Esophagus muscularis mucosa (tissue), 3 donors: ENCODE measurements at regions not wholly inside any gene's neighbourhood (a gene's known extent, or its start where the extent isn't known, plus 50 kb on each side); places are given as distances from the start of the nearest gene placed in this dataset.

Source experiments
- POLR2A ChIP-seq: fragments of 450-650 bp; IDR thresholded peaks from one replicate; pipeline ENCODE4 v1.6.1; 2017; ENCODE audit warnings: antibody characterized with exemption, moderate library complexity, mild to moderate bottlenecking, low read depth
- TF ChIP-seq, protein P1 (sequence below), 3 experiments: fragments of 200-600 bp in 2 of 3; fragments of 450-650 bp in 1 of 3; sonication (generic) in 2 of 3; IDR thresholded peaks; one replicate each; pipeline ENCODE4 v1.5.1; 2017 to 2019; ENCODE audit warnings: antibody characterized with exemption in 3 of 3, mild to moderate bottlenecking in 2 of 3, moderate library complexity in 1 of 3

DNA sequence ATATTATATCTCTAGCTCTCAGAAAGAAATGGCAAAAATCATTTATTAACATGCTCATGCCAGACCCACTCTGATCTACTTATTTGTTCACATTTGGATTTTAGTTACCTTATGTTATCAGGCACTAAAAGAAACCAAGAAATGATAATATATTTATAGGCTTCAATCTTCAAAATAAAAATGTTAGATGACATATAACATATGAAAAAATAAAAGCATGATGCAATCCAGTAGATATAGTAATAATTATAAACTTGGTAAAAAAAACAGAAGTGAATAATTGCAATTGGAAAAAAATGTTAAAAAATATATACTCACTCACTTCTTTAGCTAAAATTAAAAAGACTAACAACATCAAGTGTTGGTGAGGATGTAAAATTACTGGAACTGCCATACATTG lies 248.3 kb upstream of the VRK2 start:
- no peak for TF ChIP-seq POLR2A
- TF ChIP-seq, protein P1, sequence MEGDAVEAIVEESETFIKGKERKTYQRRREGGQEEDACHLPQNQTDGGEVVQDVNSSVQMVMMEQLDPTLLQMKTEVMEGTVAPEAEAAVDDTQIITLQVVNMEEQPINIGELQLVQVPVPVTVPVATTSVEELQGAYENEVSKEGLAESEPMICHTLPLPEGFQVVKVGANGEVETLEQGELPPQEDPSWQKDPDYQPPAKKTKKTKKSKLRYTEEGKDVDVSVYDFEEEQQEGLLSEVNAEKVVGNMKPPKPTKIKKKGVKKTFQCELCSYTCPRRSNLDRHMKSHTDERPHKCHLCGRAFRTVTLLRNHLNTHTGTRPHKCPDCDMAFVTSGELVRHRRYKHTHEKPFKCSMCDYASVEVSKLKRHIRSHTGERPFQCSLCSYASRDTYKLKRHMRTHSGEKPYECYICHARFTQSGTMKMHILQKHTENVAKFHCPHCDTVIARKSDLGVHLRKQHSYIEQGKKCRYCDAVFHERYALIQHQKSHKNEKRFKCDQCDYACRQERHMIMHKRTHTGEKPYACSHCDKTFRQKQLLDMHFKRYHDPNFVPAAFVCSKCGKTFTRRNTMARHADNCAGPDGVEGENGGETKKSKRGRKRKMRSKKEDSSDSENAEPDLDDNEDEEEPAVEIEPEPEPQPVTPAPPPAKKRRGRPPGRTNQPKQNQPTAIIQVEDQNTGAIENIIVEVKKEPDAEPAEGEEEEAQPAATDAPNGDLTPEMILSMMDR (IDR thresholded peaks at IDR 0.05) = no peak
